SK-N-SH (cell line): ENCODE measurements at regions not wholly inside any gene's neighbourhood (a gene's known extent, or its start where the extent isn't known, plus 50 kb on each side); places are given as distances from the start of the nearest gene placed in this dataset.

ENCODE experiments used
- EP300 ChIP-seq, 2 experiments: IDR thresholded peaks; 2 replicates each; pipeline versions ENCODE4 v1.4.0 to v1.6.1; 2012; ENCODE audit warnings: borderline replicate concordance in 1 of 2, low read depth in 1 of 2, low read length in 1 of 2
- FOSL2 ChIP-seq: IDR thresholded peaks from 2 replicates; pipeline ENCODE4 v1.4.0; 2012; ENCODE audit warnings: low read depth, mild to moderate bottlenecking, moderate library complexity, borderline replicate concordance
- FOXM1 ChIP-seq: IDR thresholded peaks from 2 replicates; pipeline ENCODE4 v1.4.0; 2012; ENCODE audit warnings: low read depth, mild to moderate bottlenecking
- RFX5 ChIP-seq: IDR thresholded peaks from 2 replicates; pipeline ENCODE4 v1.6.1; 2012; ENCODE audit warnings: mild to moderate bottlenecking, improper control_type of control experiment, low read length
- SIN3A ChIP-seq: IDR thresholded peaks from 2 replicates; pipeline ENCODE4 v1.6.1; 2012; ENCODE audit warnings: low read depth, mild to moderate bottlenecking, low read length, moderate library complexity, borderline replicate concordance
- SMC3 ChIP-seq: IDR thresholded peaks from 2 replicates; pipeline ENCODE4 v1.6.1; 2012; ENCODE audit warnings: low read depth, low read length, improper control_type of control experiment
- TF ChIP-seq, protein P1 (sequence below): fragments of 200-600 bp; sonication (generic); IDR thresholded peaks from 2 replicates; pipeline ENCODE4 v1.6.1; 2017; ENCODE audit warnings: antibody characterized with exemption, mild to moderate bottlenecking, moderate library complexity
- TF ChIP-seq, protein P2 (sequence below): IDR thresholded peaks from 2 replicates; pipeline ENCODE4 v1.4.0; 2012; ENCODE audit warnings: low read depth, borderline replicate concordance

DNA sequence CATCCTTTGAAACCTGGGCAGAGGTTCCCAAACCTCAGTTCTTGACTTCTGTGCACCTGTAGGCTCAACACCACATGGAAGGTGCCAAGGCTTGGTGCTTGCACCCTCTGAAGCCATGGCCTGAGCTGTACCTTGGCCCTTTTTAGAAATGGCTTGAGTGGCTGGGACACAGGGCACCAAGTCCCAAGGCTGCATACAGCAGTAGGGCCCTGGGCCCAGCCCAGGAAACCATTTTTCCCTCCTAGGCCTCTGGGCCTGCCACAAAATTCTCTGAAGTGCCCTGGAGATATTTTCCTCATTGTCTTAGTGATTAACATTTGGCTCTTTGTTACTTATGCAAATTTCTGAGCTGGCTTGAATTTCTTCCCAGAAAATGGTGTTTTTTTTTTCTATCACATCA, 65.6 kb upstream of the ACTRT2 start:
- TF ChIP-seq, protein P1, sequence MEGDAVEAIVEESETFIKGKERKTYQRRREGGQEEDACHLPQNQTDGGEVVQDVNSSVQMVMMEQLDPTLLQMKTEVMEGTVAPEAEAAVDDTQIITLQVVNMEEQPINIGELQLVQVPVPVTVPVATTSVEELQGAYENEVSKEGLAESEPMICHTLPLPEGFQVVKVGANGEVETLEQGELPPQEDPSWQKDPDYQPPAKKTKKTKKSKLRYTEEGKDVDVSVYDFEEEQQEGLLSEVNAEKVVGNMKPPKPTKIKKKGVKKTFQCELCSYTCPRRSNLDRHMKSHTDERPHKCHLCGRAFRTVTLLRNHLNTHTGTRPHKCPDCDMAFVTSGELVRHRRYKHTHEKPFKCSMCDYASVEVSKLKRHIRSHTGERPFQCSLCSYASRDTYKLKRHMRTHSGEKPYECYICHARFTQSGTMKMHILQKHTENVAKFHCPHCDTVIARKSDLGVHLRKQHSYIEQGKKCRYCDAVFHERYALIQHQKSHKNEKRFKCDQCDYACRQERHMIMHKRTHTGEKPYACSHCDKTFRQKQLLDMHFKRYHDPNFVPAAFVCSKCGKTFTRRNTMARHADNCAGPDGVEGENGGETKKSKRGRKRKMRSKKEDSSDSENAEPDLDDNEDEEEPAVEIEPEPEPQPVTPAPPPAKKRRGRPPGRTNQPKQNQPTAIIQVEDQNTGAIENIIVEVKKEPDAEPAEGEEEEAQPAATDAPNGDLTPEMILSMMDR, result no peak
- TF ChIP-seq FOSL2 (no peak), SIN3A (no peak), FOXM1 (no peak), SMC3 (no peak), RFX5 (no peak), EP300 (IDR thresholded peaks at IDR 0.05; ENCODE audit: borderline replicate concordance in 1 of 2, low read depth in 1 of 2, low read length in 1 of 2) (no peak)
- TF ChIP-seq, protein P2, sequence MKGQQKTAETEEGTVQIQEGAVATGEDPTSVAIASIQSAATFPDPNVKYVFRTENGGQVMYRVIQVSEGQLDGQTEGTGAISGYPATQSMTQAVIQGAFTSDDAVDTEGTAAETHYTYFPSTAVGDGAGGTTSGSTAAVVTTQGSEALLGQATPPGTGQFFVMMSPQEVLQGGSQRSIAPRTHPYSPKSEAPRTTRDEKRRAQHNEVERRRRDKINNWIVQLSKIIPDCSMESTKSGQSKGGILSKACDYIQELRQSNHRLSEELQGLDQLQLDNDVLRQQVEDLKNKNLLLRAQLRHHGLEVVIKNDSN, result no peak
